Astrocyte (in vitro differentiated cells and primary cell): ENCODE measurements at regions not wholly inside any gene's neighbourhood (a gene's known extent, or its start where the extent isn't known, plus 50 kb on each side); places are given as distances from the start of the nearest gene placed in this dataset.

Experiments used
- CTCF ChIP-seq: IDR thresholded peaks from 2 replicates; pipeline ENCODE4 v1.5.1; 2011; ENCODE audit warnings: low read depth, mild to moderate bottlenecking, inconsistent platforms, low read length, moderate library complexity; ENCODE audit not compliant: insufficient read depth
- EZH2 ChIP-seq: IDR thresholded peaks from 2 replicates; pipeline ENCODE4 v1.6.1; 2012; ENCODE audit warnings: mild to moderate bottlenecking, low read length, inconsistent platforms; ENCODE audit not compliant: insufficient read depth

GRCh38 chr12:23464241-23464812, 485.1 kb downstream of the SOX5 start:
- TF ChIP-seq CTCF (no peak), EZH2 (no peak)
